ENCODE measurements at regions not wholly inside any gene's neighbourhood (a gene's known extent, or its start where the extent isn't known, plus 50 kb on each side); places are given as distances from the start of the nearest gene placed in this dataset.
A peak's percentile ranks its signal among the peaks of the same experiment; 100 is the strongest.
"Not testable (repeated sequence)": the region's sequence is repeated elsewhere in the genome, so short reads cannot be mapped to it uniquely, and the experiment has no call there.

DNA sequence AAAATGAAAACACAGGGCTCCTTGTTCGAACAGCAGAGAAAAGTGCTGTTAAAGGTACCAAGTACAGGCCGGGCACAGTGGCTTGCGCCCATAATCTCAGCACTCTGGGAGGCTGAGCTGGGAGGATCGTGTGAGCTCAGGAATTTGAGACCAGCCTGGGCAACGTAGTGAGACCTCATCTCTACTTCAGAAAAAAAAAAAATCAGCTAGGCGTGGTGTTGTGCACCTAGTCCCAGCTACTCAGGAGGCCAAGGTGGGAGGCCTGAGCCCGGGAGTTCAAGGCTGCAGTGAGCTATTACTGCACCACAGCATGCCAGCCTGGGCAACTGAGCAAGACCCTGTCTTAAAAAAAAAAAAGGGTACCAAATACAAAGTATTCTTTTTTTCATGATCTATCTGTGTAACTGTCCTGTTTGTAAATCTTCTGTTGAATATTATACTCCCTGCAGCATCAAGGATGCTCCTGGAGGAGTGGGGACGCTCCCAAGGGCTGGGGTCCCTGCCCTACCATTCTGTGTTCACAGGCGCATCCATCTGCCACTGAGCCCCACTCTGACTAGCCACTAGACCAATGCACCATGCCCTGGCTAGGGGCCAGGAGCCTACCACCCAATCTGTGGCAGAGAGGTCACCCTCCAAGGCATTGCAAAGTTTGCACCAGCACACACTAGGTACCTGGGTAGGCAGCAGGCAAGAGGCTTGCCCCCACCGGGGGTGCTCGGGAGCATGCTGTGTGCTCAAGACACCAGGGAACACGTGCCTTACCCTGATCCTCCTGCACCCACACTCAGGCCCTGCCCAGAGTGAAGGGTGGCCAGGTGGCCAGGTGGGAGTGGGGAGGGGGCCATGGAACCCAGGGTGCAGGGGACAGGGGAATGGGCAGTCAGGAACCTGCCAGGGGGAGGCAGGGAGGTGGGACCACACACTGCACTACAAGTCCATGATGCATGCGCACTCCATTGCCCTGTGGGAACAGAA lies 67.3 kb upstream of the KMT2C start:
- TF ChIP-seq CTCF (IDR thresholded peaks at IDR 0.05; ENCODE audit: insufficient read depth, low read depth, low read length, missing control alignments): no peak
- no peak for DNase-seq (ENCODE audit: low read depth)
- H3K4me3 ChIP-seq (ENCODE audit: low read length): no peak overlapping the region

DNA sequence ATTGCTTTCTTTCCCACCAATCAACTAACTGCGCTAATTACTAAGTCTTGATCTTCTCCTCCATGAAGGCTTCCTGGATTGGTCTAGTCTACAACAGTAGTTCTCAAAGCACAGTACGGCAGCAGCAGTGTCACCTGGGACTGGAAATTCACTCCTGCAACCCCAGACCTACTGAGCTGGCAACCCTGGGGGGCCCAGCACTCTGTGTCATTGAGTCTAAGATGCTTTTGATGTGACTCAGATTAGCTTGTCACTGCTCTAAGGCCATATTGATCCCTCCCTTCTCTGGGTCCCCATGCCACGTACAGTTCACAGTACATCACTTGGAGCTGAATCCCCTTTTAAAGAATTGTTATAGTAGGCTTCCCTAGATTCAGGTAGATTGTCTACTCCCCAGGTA lies 65.7 kb upstream of the KMT2C start:
- no peak for TF ChIP-seq CTCF (IDR thresholded peaks at IDR 0.05; ENCODE audit: insufficient read depth, low read depth, low read length, missing control alignments)
- no peak for DNase-seq (ENCODE audit: low read depth)
- H3K4me3 ChIP-seq (ENCODE audit: low read length): no peak overlapping the region

DNA sequence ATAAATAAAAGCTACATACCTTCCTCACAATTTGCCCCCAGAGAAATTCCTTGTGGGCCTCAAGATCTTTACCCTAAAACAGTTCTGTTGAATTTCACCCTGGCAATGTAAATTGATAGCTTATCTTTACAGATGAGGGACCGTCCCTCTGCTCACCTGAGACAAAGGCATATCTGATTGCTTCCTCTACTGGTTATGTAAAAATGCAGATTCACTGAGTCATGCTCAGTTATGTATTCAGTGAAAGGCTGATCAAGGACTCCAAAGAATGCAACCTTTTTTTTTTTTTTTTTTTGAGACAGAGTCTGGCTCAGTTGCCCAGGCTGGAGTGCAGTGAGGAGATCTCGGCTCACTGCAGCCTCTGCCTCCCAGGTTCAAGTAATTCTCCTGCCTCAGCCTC lies 64.2 kb upstream of the KMT2C start:
- DNase-seq (ENCODE audit: low read depth): peak; percentile 24
- not testable (repeated sequence) for H3K4me3 ChIP-seq (ENCODE audit: low read length)

DNA sequence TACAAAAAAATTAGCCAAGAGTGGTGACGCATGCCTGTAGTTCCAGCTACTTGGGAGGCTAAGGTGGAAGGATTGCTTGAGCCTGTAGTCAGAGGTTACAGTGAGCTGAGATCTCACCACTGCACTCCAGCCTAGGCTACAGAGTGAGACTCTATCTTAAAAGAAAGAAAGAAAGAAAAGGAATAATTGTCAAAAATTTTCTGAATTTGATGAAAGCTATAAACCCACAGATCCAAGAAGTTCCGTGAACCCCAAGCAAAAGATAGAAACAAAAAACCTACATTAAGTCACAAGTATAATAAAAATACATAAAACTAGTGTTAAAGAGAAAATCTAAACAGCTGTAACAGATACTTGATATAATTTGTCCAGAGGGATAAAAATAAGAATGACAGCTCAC lies 60.1 kb upstream of the KMT2C start:
- DNase-seq (ENCODE audit: low read depth): no peak
- no peak for TF ChIP-seq CTCF (IDR thresholded peaks at IDR 0.05; ENCODE audit: insufficient read depth, low read depth, low read length, missing control alignments)
- H3K4me3 ChIP-seq (ENCODE audit: low read length): no peak overlapping the region

- DNase-seq (ENCODE audit: low read depth): no peak
- TF ChIP-seq CTCF (IDR thresholded peaks at IDR 0.05; ENCODE audit: insufficient read depth, low read depth, low read length, missing control alignments): no peak
- H3K4me3 ChIP-seq (ENCODE audit: low read length): no peak overlapping the region
Measured at GRCh38 chr7:152492952-152493351, 57.1 kb upstream of the KMT2C start.

DNA sequence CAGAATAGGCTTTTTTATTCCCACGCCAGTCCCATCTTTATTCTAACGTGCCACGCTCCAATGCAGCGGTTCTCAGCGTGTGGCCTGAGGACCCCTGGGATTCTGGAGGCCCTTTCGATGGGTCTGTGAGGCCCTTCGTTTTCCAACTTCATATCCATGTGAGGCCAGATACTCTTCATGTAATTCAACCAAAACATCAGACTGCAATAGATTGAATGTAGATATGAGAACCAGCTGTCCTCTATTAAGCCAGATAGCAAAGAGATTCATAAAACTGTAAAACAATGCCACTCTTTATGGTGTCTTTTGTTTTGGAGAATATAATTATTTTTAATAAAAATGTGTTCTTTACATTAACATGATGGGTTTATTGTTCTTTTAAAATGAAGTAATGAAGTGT lies 53.2 kb upstream of the KMT2C start:
- no peak for TF ChIP-seq CTCF (IDR thresholded peaks at IDR 0.05; ENCODE audit: insufficient read depth, low read depth, low read length, missing control alignments)
- H3K4me3 ChIP-seq (ENCODE audit: low read length): no peak overlapping the region
- DNase-seq (ENCODE audit: low read depth): no peak

DNA sequence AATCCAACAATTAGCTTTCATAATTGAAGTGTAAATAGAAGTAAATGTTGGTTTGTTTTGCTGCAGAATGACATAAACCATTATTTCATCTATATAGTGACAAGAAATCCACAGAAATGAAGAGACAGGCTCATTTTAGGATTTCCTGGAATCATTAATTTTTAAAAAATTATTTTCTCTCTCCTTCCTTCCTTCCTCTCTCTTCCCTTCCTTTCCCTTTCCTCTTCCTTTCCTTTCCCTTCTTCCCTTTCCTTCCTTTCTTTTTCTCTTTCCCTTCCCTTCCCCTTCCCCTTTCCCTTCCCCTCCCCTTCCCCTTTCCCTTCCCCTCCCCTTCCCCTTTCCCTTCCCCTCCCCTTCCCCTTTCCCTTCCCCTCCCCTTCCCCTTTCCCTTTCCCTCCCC lies 51.2 kb upstream of the KMT2C start:
- no peak overlapping the region for H3K4me3 ChIP-seq (ENCODE audit: low read length)
- DNase-seq (ENCODE audit: low read depth): no peak
- TF ChIP-seq CTCF (IDR thresholded peaks at IDR 0.05; ENCODE audit: insufficient read depth, low read depth, low read length, missing control alignments): no peak

Measured in epithelial cell of esophagus (primary cell).